ENCODE measurements at regions not wholly inside any gene's neighbourhood (a gene's known extent, or its start where the extent isn't known, plus 50 kb on each side); places are given as distances from the start of the nearest gene placed in this dataset.

- ATAC-seq = no peak
- DNase-seq = no peak
- TF ChIP-seq CTCF (IDR thresholded peaks at IDR 0.05) = no peak
- H3K4me1 ChIP-seq = no peaks in the 10 kb centered on the region
- H3K9me3 ChIP-seq = no peaks in the 10 kb centered on the region
- intact Hi-C loops (cut with DNase I) = no loop called here
- H3K4me3 ChIP-seq = no peak overlapping the region
- H3K27me3 ChIP-seq = no peaks in the 10 kb centered on the region
- H3K27ac ChIP-seq = no peak overlapping the region
- no peaks in the 10 kb centered on the region for H3K36me3 ChIP-seq
Measured at GRCh38 chr6:9316831-9317230, 881.5 kb upstream of the SLC35B3 start.

GRCh38 chr6:9315966-9316650, 880.8 kb upstream of the SLC35B3 start:
- no peaks in the 10 kb centered on the region for H3K36me3 ChIP-seq
- no peaks in the 10 kb centered on the region for H3K4me1 ChIP-seq
- H3K27me3 ChIP-seq = no peaks in the 10 kb centered on the region
- TF ChIP-seq CTCF (IDR thresholded peaks at IDR 0.05) = no peak
- H3K4me3 ChIP-seq = no peak overlapping the region
- no peaks in the 10 kb centered on the region for H3K9me3 ChIP-seq
- H3K27ac ChIP-seq = no peak overlapping the region
- DNase-seq (no peak), ATAC-seq (no peak)
- intact Hi-C loops (cut with DNase I) = no loop called here

GRCh38 chr6:9308284-9308683, 872.9 kb upstream of the SLC35B3 start:
- no peak for TF ChIP-seq CTCF (IDR thresholded peaks at IDR 0.05)
- Histone ChIP-seq H3K9me3 (no peaks in the 10 kb centered on the region), H3K4me1 (no peaks in the 10 kb centered on the region), H3K4me3 (no peak overlapping the region), H3K27me3 (no peaks in the 10 kb centered on the region), H3K27ac (no peak overlapping the region), H3K36me3 (no peaks in the 10 kb centered on the region)
- ATAC-seq = peak; percentile 43
- DNase-seq = no peak
- intact Hi-C loops (cut with DNase I) = no loop called here

GRCh38 chr6:9307786-9308185, 872.4 kb upstream of the SLC35B3 start:
- no peak for DNase-seq
- Histone ChIP-seq H3K27me3 (no peaks in the 10 kb centered on the region), H3K27ac (no peak overlapping the region), H3K9me3 (no peaks in the 10 kb centered on the region), H3K4me1 (no peaks in the 10 kb centered on the region), H3K36me3 (no peaks in the 10 kb centered on the region), H3K4me3 (no peak overlapping the region)
- ATAC-seq = no peak
- intact Hi-C loops (cut with DNase I) = no loop called here
- TF ChIP-seq CTCF (IDR thresholded peaks at IDR 0.05) = no peak

GRCh38 chr6:9307187-9307586, 871.8 kb upstream of the SLC35B3 start:
- ATAC-seq (no peak), DNase-seq (no peak)
- no peaks in the 10 kb centered on the region for H3K27me3 ChIP-seq
- H3K9me3 ChIP-seq = no peaks in the 10 kb centered on the region
- no peak overlapping the region for H3K4me3 ChIP-seq
- H3K4me1 ChIP-seq = no peaks in the 10 kb centered on the region
- intact Hi-C loops (cut with DNase I) = no loop called here
- TF ChIP-seq CTCF (IDR thresholded peaks at IDR 0.05) = no peak
- no peak overlapping the region for H3K27ac ChIP-seq
- H3K36me3 ChIP-seq = no peaks in the 10 kb centered on the region

GRCh38 chr6:9295644-9296043, 860.3 kb upstream of the SLC35B3 start:
- H3K36me3 ChIP-seq = no peaks in the 10 kb centered on the region
- H3K4me3 ChIP-seq = no peak overlapping the region

More at GRCh38 chr6:9295644-9296043, 860.3 kb upstream of the SLC35B3 start:
- Histone ChIP-seq H3K27me3 (no peaks in the 10 kb centered on the region), H3K4me1 (no peaks in the 10 kb centered on the region), H3K9me3 (no peaks in the 10 kb centered on the region), H3K27ac (no peak overlapping the region)
- ATAC-seq (no peak), DNase-seq (no peak)
- TF ChIP-seq CTCF (IDR thresholded peaks at IDR 0.05) = no peak
- intact Hi-C loops (cut with DNase I) = no loop called here

All from upper lobe of right lung (tissue), 1 donor.